ENCODE measurements at regions not wholly inside any gene's neighbourhood (a gene's known extent, or its start where the extent isn't known, plus 50 kb on each side); places are given as distances from the start of the nearest gene placed in this dataset.

GRCh38 chr6:168929871-168930450, 323.7 kb downstream of the THBS2 start:
- H3K27ac ChIP-seq (ENCODE audit: low read depth in 2 of 2, low read length in 1 of 2) = no peak overlapping the region
- CTCF ChIA-PET = no interaction called here
- no peak overlapping the region for H3K4me3 ChIP-seq (ENCODE audit: low read depth in 2 of 2, low read length in 1 of 2)
- no peaks in the 10 kb centered on the region for H3K27me3 ChIP-seq (ENCODE audit: insufficient read depth)
- H3K4me1 ChIP-seq (ENCODE audit: control insufficient read depth in 1 of 2, insufficient read depth in 2 of 2, low read depth in 1 of 2, low read length in 1 of 2) = no peaks in the 10 kb centered on the region
- H3K9me2 ChIP-seq = no peaks in the 10 kb centered on the region
- no peaks in the 10 kb centered on the region for H3K79me2 ChIP-seq (ENCODE audit: insufficient read depth)
- no peaks in the 10 kb centered on the region for H4K20me1 ChIP-seq (ENCODE audit: insufficient read depth)
- WGBS (ENCODE audit: low lambda C conversion rate) = 31% methylated on average over 11 of the region's 11 CpGs
- H3K36me3 ChIP-seq (replicated peaks in 1 of 2; ENCODE audit: control insufficient read depth in 1 of 2, insufficient read depth in 2 of 2, low read length in 1 of 2) = no peaks in the 10 kb centered on the region
- POLR2A ChIA-PET = no interaction called here
- H3K9ac ChIP-seq = no peak overlapping the region
- no peak overlapping the region for H2AFZ ChIP-seq (ENCODE audit: low read depth)
- H3K4me2 ChIP-seq = no peak overlapping the region
- no peaks in the 10 kb centered on the region for H3F3A ChIP-seq (replicated peaks; ENCODE audit: insufficient read depth)
- H3K9me3 ChIP-seq = no peaks in the 10 kb centered on the region
- DNase-seq = no peak
- no peak for TF ChIP-seq TEAD4 (IDR thresholded peaks at IDR 0.05; ENCODE audit: borderline replicate concordance, insufficient read depth)
- TF ChIP-seq YY1 (IDR thresholded peaks at IDR 0.05; ENCODE audit: low read depth) = no peak
- no peak for TF ChIP-seq PBX3 (IDR thresholded peaks at IDR 0.05)
- TF ChIP-seq SIN3A (IDR thresholded peaks at IDR 0.05; ENCODE audit: borderline replicate concordance, low read depth, low read length) = no peak
- TF ChIP-seq USF1 (IDR thresholded peaks at IDR 0.05; ENCODE audit: borderline replicate concordance, low read depth) = no peak
- TF ChIP-seq TAF1 (IDR thresholded peaks at IDR 0.05; ENCODE audit: borderline replicate concordance, low read depth, low read length) = no peak
- TF ChIP-seq JUND (IDR thresholded peaks at IDR 0.05) = no peak
- TF ChIP-seq FOSL2 (IDR thresholded peaks at IDR 0.05; ENCODE audit: borderline replicate concordance, low read depth) = no peak
- TF ChIP-seq EP300 (IDR thresholded peaks at IDR 0.05; ENCODE audit: borderline replicate concordance in 1 of 2, low read depth in 1 of 2, low read length in 1 of 2) = no peak
- TF ChIP-seq EZH2phosphoT487 (IDR thresholded peaks at IDR 0.05; ENCODE audit: borderline replicate concordance, low read depth) = no peak

GRCh38 chr6:168928012-168928411, 325.6 kb downstream of the THBS2 start:
- no peak overlapping the region for H3K4me2 ChIP-seq
- POLR2A ChIA-PET = no interaction called here
- WGBS (ENCODE audit: low lambda C conversion rate) = 54% methylated on average over 10 of the region's 10 CpGs
- TF ChIP-seq EP300 (IDR thresholded peaks at IDR 0.05; ENCODE audit: borderline replicate concordance in 1 of 2, low read depth in 1 of 2, low read length in 1 of 2) (no peak), TAF1 (IDR thresholded peaks at IDR 0.05; ENCODE audit: borderline replicate concordance, low read depth, low read length) (no peak), ZBTB33 (IDR thresholded peaks at IDR 0.05; ENCODE audit: borderline replicate concordance, low read depth) (no peak), RAD21 (IDR thresholded peaks at IDR 0.05; ENCODE audit: low read length) (no peak), EZH2phosphoT487 (IDR thresholded peaks at IDR 0.05; ENCODE audit: borderline replicate concordance, low read depth) (no peak), REST (IDR thresholded peaks at IDR 0.05; ENCODE audit: low read depth, low read length) (no peak), RCOR1 (IDR thresholded peaks at IDR 0.05; ENCODE audit: low read length) (no peak), NRF1 (IDR thresholded peaks at IDR 0.05; ENCODE audit: low read depth, low read length) (no peak), NFIC (IDR thresholded peaks at IDR 0.05; ENCODE audit: borderline replicate concordance) (no peak), GABPA (IDR thresholded peaks at IDR 0.05; ENCODE audit: low read depth) (no peak), SIN3A (IDR thresholded peaks at IDR 0.05; ENCODE audit: borderline replicate concordance, low read depth, low read length) (no peak), PBX3 (IDR thresholded peaks at IDR 0.05) (no peak)

More at GRCh38 chr6:168928012-168928411, 325.6 kb downstream of the THBS2 start:
- no peaks in the 10 kb centered on the region for H3F3A ChIP-seq (replicated peaks; ENCODE audit: insufficient read depth)
- CTCF ChIA-PET = interaction anchor here (0.7 kb wide), 1 partner anchor 10 kb away, joined by 3 read pairs; no protein-coding TSS in a partner anchor
- no peak overlapping the region for H3K9ac ChIP-seq
- H3K4me3 ChIP-seq (ENCODE audit: low read depth in 2 of 2, low read length in 1 of 2) = no peak overlapping the region
- no peaks in the 10 kb centered on the region for H3K27me3 ChIP-seq (ENCODE audit: insufficient read depth)
- H4K20me1 ChIP-seq (ENCODE audit: insufficient read depth) = no peaks in the 10 kb centered on the region
- H3K27ac ChIP-seq (ENCODE audit: low read depth in 2 of 2, low read length in 1 of 2) = no peak overlapping the region
- H3K9me2 ChIP-seq = no peaks in the 10 kb centered on the region
- no peaks in the 10 kb centered on the region for H3K4me1 ChIP-seq (ENCODE audit: control insufficient read depth in 1 of 2, insufficient read depth in 2 of 2, low read depth in 1 of 2, low read length in 1 of 2)
- no peaks in the 10 kb centered on the region for H3K9me3 ChIP-seq
- no peak for DNase-seq
- no peak overlapping the region for H2AFZ ChIP-seq (ENCODE audit: low read depth)
- no peaks in the 10 kb centered on the region for H3K36me3 ChIP-seq (replicated peaks in 1 of 2; ENCODE audit: control insufficient read depth in 1 of 2, insufficient read depth in 2 of 2, low read length in 1 of 2)
- H3K79me2 ChIP-seq (ENCODE audit: insufficient read depth) = no peaks in the 10 kb centered on the region
